Hepatocyte (in vitro differentiated cells): ENCODE measurements at regions not wholly inside any gene's neighbourhood (a gene's known extent, or its start where the extent isn't known, plus 50 kb on each side); places are given as distances from the start of the nearest gene placed in this dataset.

Source experiments
- DNase-seq: peaks from one replicate; pipeline ENCODE4 v3.0.0-alpha.2; 2016; ENCODE audit warnings: low spot score
- H2AFZ ChIP-seq: fragments of 200-600 bp; sonication (generic); 2 replicates; pipeline ENCODE4 v1.6.0; 2016; ENCODE audit warnings: antibody characterized with exemption, mild to moderate bottlenecking
- H3K27ac ChIP-seq: fragments of 200-600 bp; sonication (generic); 2 replicates; pipeline ENCODE4 v1.5.1; 2016; ENCODE audit warnings: mild to moderate bottlenecking
- H3K27me3 ChIP-seq: fragments of 200-600 bp; sonication (generic); 2 replicates; pipeline ENCODE4 v1.6.1; 2016
- H3K36me3 ChIP-seq: fragments of 200-600 bp; sonication (generic); replicated peaks from 2 replicates; pipeline ENCODE4 v1.5.1; 2016; ENCODE audit warnings: low read depth; ENCODE audit not compliant: insufficient read depth
- H3K4me1 ChIP-seq: fragments of 200-600 bp; sonication (generic); 2 replicates; pipeline ENCODE4 v1.5.1; 2016; ENCODE audit warnings: mild to moderate bottlenecking, moderate library complexity; ENCODE audit not compliant: insufficient read depth
- H3K4me2 ChIP-seq: fragments of 200-600 bp; sonication (generic); 2 replicates; pipeline ENCODE4 v1.6.0; 2016
- H3K4me3 ChIP-seq: fragments of 200-600 bp; sonication (generic); 2 replicates; pipeline ENCODE4 v1.5.1; 2016; ENCODE audit warnings: mild to moderate bottlenecking
- H3K79me2 ChIP-seq: fragments of 200-600 bp; sonication (generic); 2 replicates; pipeline ENCODE4 v1.6.0; 2017; ENCODE audit warnings: mild to moderate bottlenecking
- H3K9me2 ChIP-seq: fragments of 200-600 bp; sonication (generic); replicated peaks from 2 replicates; pipeline ENCODE4 v1.6.0; 2017; ENCODE audit warnings: mild to moderate bottlenecking; ENCODE audit not compliant: insufficient read depth
- H3K9me3 ChIP-seq: fragments of 200-600 bp; sonication (generic); 2 replicates; pipeline ENCODE4 v1.5.1; 2016; ENCODE audit warnings: low read depth, mild to moderate bottlenecking
- H4K20me1 ChIP-seq: fragments of 200-600 bp; sonication (generic); 2 replicates; pipeline ENCODE4 v1.6.0; 2016; ENCODE audit warnings: mild to moderate bottlenecking; ENCODE audit not compliant: insufficient read depth, poor library complexity, severe bottlenecking
- EZH2 ChIP-seq: fragments of 200-600 bp; sonication (generic); IDR thresholded peaks from 2 replicates; pipeline ENCODE4 v1.6.1; 2016; ENCODE audit warnings: antibody characterized with exemption, mild to moderate bottlenecking, borderline replicate concordance
- EZH2phosphoT487 ChIP-seq: fragments of 200-600 bp; sonication (generic); IDR thresholded peaks from one replicate; pipeline ENCODE4 v1.6.1; 2018; ENCODE audit warnings: antibody characterized with exemption, mild to moderate bottlenecking, low read depth, moderate library complexity; ENCODE audit not compliant: unreplicated experiment, severe bottlenecking
- WGBS: methylation state at CpG from one replicate; pipeline ENCODE4 v1.1.6; 2016; ENCODE audit warnings: low lambda C conversion rate; ENCODE audit errors: missing lambda C conversion rate; 5-methylcytosine and 5-hydroxymethylcytosine counted together
- TF ChIP-seq, protein P1 (sequence below): fragments of 200-600 bp; sonication (generic); IDR thresholded peaks from 2 replicates; pipeline ENCODE4 v1.5.1; 2016; ENCODE audit warnings: antibody characterized with exemption, mild to moderate bottlenecking; ENCODE audit not compliant: poor library complexity

DNA sequence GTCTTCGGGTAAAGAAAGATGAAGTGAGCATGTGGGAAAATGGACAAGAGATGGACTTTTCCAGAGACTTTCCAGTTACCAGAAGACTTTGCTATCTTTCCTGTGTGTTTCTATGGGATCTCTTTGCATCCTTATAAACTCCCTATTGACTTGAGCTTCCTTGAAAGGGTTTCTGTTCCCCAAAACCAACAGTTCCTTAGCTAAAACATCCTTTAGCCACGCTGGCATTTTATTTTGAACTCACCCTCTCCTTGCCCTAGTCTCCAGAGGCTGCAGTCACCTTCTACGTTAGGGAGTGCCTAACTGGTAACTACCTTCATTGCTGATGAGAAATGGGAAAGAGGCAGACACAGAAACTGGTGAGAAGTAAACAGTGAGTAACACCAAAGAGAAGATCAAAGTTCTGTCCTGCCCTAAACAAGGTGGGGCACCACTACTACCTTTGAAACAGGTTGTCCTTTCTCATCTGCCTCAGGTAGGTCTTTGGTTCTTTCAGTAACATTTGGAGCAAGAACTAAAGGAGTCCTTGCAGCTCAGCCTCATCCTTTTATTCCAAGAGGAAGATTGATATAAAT, 402.9 kb downstream of the ENC1 start:
- Histone ChIP-seq H3K9me2 (no peaks in the 10 kb centered on the region), H4K20me1 (no peaks in the 10 kb centered on the region), H3K36me3 (no peaks in the 10 kb centered on the region), H3K27ac (no peak overlapping the region), H3K4me2 (no peak overlapping the region), H2AFZ (no peak overlapping the region), H3K79me2 (no peaks in the 10 kb centered on the region), H3K4me1 (peaks cover 12% of the 10 kb centered on the region), H3K9me3 (no peaks in the 10 kb centered on the region), H3K4me3 (no peak overlapping the region), H3K27me3 (no peaks in the 10 kb centered on the region)
- WGBS: 85% methylated on average over 3 of the region's 3 CpGs
- DNase-seq: no peak
- TF ChIP-seq, protein P1, sequence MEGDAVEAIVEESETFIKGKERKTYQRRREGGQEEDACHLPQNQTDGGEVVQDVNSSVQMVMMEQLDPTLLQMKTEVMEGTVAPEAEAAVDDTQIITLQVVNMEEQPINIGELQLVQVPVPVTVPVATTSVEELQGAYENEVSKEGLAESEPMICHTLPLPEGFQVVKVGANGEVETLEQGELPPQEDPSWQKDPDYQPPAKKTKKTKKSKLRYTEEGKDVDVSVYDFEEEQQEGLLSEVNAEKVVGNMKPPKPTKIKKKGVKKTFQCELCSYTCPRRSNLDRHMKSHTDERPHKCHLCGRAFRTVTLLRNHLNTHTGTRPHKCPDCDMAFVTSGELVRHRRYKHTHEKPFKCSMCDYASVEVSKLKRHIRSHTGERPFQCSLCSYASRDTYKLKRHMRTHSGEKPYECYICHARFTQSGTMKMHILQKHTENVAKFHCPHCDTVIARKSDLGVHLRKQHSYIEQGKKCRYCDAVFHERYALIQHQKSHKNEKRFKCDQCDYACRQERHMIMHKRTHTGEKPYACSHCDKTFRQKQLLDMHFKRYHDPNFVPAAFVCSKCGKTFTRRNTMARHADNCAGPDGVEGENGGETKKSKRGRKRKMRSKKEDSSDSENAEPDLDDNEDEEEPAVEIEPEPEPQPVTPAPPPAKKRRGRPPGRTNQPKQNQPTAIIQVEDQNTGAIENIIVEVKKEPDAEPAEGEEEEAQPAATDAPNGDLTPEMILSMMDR: no peak
- no peak for TF ChIP-seq EZH2
- no peak for TF ChIP-seq EZH2phosphoT487

DNA sequence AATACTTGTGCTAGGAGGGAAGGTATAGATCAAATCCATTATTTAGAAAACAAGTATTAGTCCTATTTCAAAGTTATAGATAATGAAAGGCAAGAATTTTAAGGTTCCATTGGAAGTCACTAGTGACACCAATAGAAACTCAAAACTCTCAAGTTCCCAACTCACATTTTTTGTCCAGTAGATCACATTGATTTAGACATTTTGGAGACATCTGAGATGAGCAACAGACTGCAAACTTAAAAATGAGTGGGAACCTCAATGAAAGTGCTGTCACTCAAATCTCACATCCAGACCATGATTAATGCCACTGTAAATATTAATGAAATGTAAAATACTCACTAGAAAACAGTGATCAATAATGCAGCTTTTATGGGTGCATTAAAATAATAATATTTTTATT, 405.0 kb downstream of the ENC1 start:
- TF ChIP-seq EZH2phosphoT487: no peak
- TF ChIP-seq, protein P1: no peak
- no peak for TF ChIP-seq EZH2
- no peak for DNase-seq
- H2AFZ ChIP-seq: no peak overlapping the region
- H3K79me2 ChIP-seq: no peaks in the 10 kb centered on the region
- H4K20me1 ChIP-seq: no peaks in the 10 kb centered on the region
- H3K4me1 ChIP-seq: no peaks in the 10 kb centered on the region
- H3K36me3 ChIP-seq: no peaks in the 10 kb centered on the region
- H3K9me3 ChIP-seq: no peaks in the 10 kb centered on the region
- H3K27ac ChIP-seq: no peak overlapping the region
- no peaks in the 10 kb centered on the region for H3K9me2 ChIP-seq
- no peak overlapping the region for H3K4me3 ChIP-seq
- no peaks in the 10 kb centered on the region for H3K27me3 ChIP-seq
- H3K4me2 ChIP-seq: no peak overlapping the region

DNA sequence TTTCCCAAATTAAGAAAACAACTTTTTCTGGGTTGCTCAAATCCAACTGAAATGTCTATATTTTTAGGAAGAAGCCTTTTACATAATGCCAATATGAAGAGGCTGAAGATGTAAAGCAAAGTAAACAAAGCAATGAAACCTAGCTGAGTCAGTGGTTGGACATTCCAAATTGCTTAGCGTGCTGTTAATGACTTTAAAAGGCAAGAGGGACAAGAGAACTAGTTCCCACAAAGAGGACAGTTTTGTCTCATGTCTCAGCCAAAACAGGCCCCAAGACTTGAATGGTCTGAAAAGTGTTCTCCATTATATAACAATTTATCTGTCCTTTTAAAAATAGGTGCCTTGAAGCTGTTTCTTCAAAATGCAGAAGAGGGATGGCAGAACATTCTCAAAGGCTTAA, 407.0 kb downstream of the ENC1 start:
- H3K27ac ChIP-seq: no peak overlapping the region
- no peaks in the 10 kb centered on the region for H3K4me1 ChIP-seq
- H2AFZ ChIP-seq: no peak overlapping the region
- H3K4me2 ChIP-seq: no peak overlapping the region
- H4K20me1 ChIP-seq: no peaks in the 10 kb centered on the region
- TF ChIP-seq EZH2phosphoT487 (no peak), EZH2 (no peak)
- TF ChIP-seq, protein P1: no peak
- 58% methylated on average over 1 of the region's 1 CpG for WGBS
- no peaks in the 10 kb centered on the region for H3K79me2 ChIP-seq
- H3K36me3 ChIP-seq: no peaks in the 10 kb centered on the region
- H3K27me3 ChIP-seq: no peaks in the 10 kb centered on the region
- no peak for DNase-seq
- H3K9me2 ChIP-seq: no peaks in the 10 kb centered on the region
- H3K9me3 ChIP-seq: no peaks in the 10 kb centered on the region
- H3K4me3 ChIP-seq: no peak overlapping the region

DNA sequence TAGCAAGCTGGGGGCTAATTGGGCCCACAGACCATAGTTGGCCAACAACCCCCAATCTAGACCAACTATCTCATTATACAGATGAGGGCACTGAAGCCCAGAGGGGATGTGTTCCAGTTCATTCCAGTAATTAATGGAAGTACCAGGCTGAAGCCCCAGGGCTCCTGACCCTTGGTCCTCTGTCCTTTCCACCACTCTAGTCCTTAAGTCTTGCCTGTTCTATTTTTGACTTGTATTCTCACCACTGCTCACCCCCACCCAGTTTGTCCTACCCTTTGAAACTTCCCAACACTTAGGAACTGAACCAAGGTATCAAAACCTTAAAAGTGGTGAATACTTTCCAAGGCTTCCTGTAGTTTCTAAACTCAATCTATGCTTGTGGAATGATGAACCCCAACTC, 407.4 kb downstream of the ENC1 start:
- Histone ChIP-seq H3K79me2 (no peaks in the 10 kb centered on the region), H3K27ac (no peak overlapping the region), H3K36me3 (no peaks in the 10 kb centered on the region)

More for the DNA sequence above, 407.4 kb downstream of the ENC1 start:
- Histone ChIP-seq H3K4me3 (no peak overlapping the region), H4K20me1 (no peaks in the 10 kb centered on the region), H3K4me2 (no peak overlapping the region), H3K27me3 (no peaks in the 10 kb centered on the region), H2AFZ (no peak overlapping the region), H3K9me2 (no peaks in the 10 kb centered on the region), H3K9me3 (no peaks in the 10 kb centered on the region), H3K4me1 (no peaks in the 10 kb centered on the region)
- DNase-seq: no peak
- no peak for TF ChIP-seq EZH2
